DOHH2 (cell line): ENCODE measurements at regions not wholly inside any gene's neighbourhood (a gene's known extent, or its start where the extent isn't known, plus 50 kb on each side); places are given as distances from the start of the nearest gene placed in this dataset.

Experiments used
- H3F3A ChIP-seq: fragments of 200-600 bp; sonication (generic), shearing (Covaris generic); 2 replicates; pipeline ENCODE4 v1.6.0; 2016; ENCODE audit warnings: antibody characterized with exemption, mild to moderate bottlenecking; ENCODE audit not compliant: control insufficient read depth, insufficient read depth
- H3K27ac ChIP-seq: fragments of 200-600 bp; sonication (generic); 2 replicates; pipeline ENCODE4 v1.5.1; 2014; ENCODE audit warnings: low read depth, mild to moderate bottlenecking, low read length, moderate library complexity
- H3K27me3 ChIP-seq: fragments of 200-600 bp; sonication (generic); 2 replicates; pipeline ENCODE4 v1.6.1; 2014; ENCODE audit warnings: mild to moderate bottlenecking, low read length, mixed read lengths; ENCODE audit not compliant: control insufficient read depth
- H3K36me3 ChIP-seq: fragments of 200-600 bp; sonication (generic); 2 replicates; pipeline ENCODE4 v1.6.1; 2014; ENCODE audit warnings: mild to moderate bottlenecking, low read length, moderate library complexity, mixed read lengths; ENCODE audit not compliant: control insufficient read depth
- H3K4me1 ChIP-seq: fragments of 200-600 bp; sonication (generic); 2 replicates; pipeline ENCODE4 v1.6.1; 2014; ENCODE audit warnings: mild to moderate bottlenecking, low read length, mixed read lengths; ENCODE audit not compliant: control insufficient read depth
- H3K4me2 ChIP-seq: fragments of 200-600 bp; sonication (generic); 2 replicates; pipeline ENCODE4 v1.6.0; 2014; ENCODE audit warnings: mild to moderate bottlenecking, low read length, moderate library complexity
- H3K4me3 ChIP-seq: fragments of 200-600 bp; sonication (generic); 2 replicates; pipeline ENCODE4 v1.5.1; 2014; ENCODE audit warnings: mild to moderate bottlenecking, low read length, mixed read lengths
- H3K79me2 ChIP-seq: fragments of 200-600 bp; sonication (generic); 2 replicates; pipeline ENCODE4 v1.6.1; 2014; ENCODE audit warnings: mild to moderate bottlenecking, low read length, mixed read lengths; ENCODE audit not compliant: control insufficient read depth
- H3K9me2 ChIP-seq: fragments of 200-600 bp; sonication (generic); replicated peaks from 2 replicates; pipeline ENCODE4 v1.6.1; 2014; ENCODE audit warnings: mild to moderate bottlenecking, low read length, mixed read lengths; ENCODE audit not compliant: control insufficient read depth
- H3K9me3 ChIP-seq: fragments of 200-600 bp; sonication (generic); 2 replicates; pipeline ENCODE4 v1.6.1; 2014; ENCODE audit warnings: antibody characterized with exemption, low read length, mixed read lengths; ENCODE audit not compliant: control insufficient read depth, insufficient read depth
- H4K20me1 ChIP-seq: fragments of 200-600 bp; sonication (generic); 2 replicates; pipeline ENCODE4 v1.6.0; 2014; ENCODE audit warnings: low read depth, mild to moderate bottlenecking, antibody characterized with exemption, low read length, moderate library complexity; ENCODE audit not compliant: control insufficient read depth, insufficient read depth
- CTCF ChIP-seq: fragments of 200-600 bp; sonication (generic); IDR thresholded peaks from one replicate; pipeline ENCODE4 v1.5.1; 2014; ENCODE audit warnings: antibody characterized with exemption, mild to moderate bottlenecking, low read depth, low read length; ENCODE audit not compliant: poor library complexity, severe bottlenecking
- EZH2phosphoT487 ChIP-seq: fragments of 200-600 bp; sonication (generic); IDR thresholded peaks from 2 replicates; pipeline ENCODE4 v1.6.1; 2017; ENCODE audit warnings: borderline replicate concordance, mild to moderate bottlenecking, antibody characterized with exemption, low read length, moderate library complexity, mixed read lengths

- Histone ChIP-seq H3K27ac (no peak overlapping the region), H3K4me3 (no peak overlapping the region), H3F3A (no peaks in the 10 kb centered on the region), H3K9me2 (no peaks in the 10 kb centered on the region), H3K4me2 (no peak overlapping the region), H3K79me2 (no peaks in the 10 kb centered on the region), H3K4me1 (no peaks in the 10 kb centered on the region), H3K36me3 (no peaks in the 10 kb centered on the region), H3K9me3 (no peaks in the 10 kb centered on the region), H3K27me3 (no peaks in the 10 kb centered on the region), H4K20me1 (no peaks in the 10 kb centered on the region)
- TF ChIP-seq CTCF: no peak
- no peak for TF ChIP-seq EZH2phosphoT487
Measured at GRCh38 chr19:28331596-28331995, 881.4 kb downstream of the UQCRFS1 start.

GRCh38 chr19:28330831-28331230, 882.1 kb downstream of the UQCRFS1 start:
- Histone ChIP-seq H3K4me2 (no peak overlapping the region), H3F3A (no peaks in the 10 kb centered on the region), H3K9me2 (no peaks in the 10 kb centered on the region), H3K79me2 (no peaks in the 10 kb centered on the region), H3K36me3 (no peaks in the 10 kb centered on the region), H4K20me1 (no peaks in the 10 kb centered on the region), H3K27ac (no peak overlapping the region), H3K4me3 (no peak overlapping the region), H3K9me3 (no peaks in the 10 kb centered on the region), H3K4me1 (no peaks in the 10 kb centered on the region), H3K27me3 (no peaks in the 10 kb centered on the region)
- TF ChIP-seq CTCF (no peak), EZH2phosphoT487 (no peak)

- H3K27me3 ChIP-seq: no peaks in the 10 kb centered on the region
- H3K9me3 ChIP-seq: no peaks in the 10 kb centered on the region
- no peaks in the 10 kb centered on the region for H3F3A ChIP-seq
- H4K20me1 ChIP-seq: no peaks in the 10 kb centered on the region
- no peak overlapping the region for H3K27ac ChIP-seq
- no peaks in the 10 kb centered on the region for H3K4me1 ChIP-seq
- no peaks in the 10 kb centered on the region for H3K9me2 ChIP-seq
- H3K4me2 ChIP-seq: no peak overlapping the region
- TF ChIP-seq EZH2phosphoT487: no peak
- TF ChIP-seq CTCF: no peak
- H3K79me2 ChIP-seq: no peaks in the 10 kb centered on the region
- no peaks in the 10 kb centered on the region for H3K36me3 ChIP-seq
- no peak overlapping the region for H3K4me3 ChIP-seq
Measured at GRCh38 chr19:28329429-28329828, 883.5 kb downstream of the UQCRFS1 start.

GRCh38 chr19:28327905-28328304, 885.0 kb downstream of the UQCRFS1 start:
- Histone ChIP-seq H3K4me3 (no peak overlapping the region), H3F3A (no peaks in the 10 kb centered on the region), H3K27me3 (no peaks in the 10 kb centered on the region), H3K4me2 (no peak overlapping the region), H3K79me2 (no peaks in the 10 kb centered on the region), H3K9me3 (no peaks in the 10 kb centered on the region), H4K20me1 (no peaks in the 10 kb centered on the region), H3K27ac (no peak overlapping the region), H3K4me1 (no peaks in the 10 kb centered on the region), H3K36me3 (no peaks in the 10 kb centered on the region), H3K9me2 (no peaks in the 10 kb centered on the region)
- TF ChIP-seq CTCF: no peak
